ENCODE measurements at regions not wholly inside any gene's neighbourhood (a gene's known extent, or its start where the extent isn't known, plus 50 kb on each side); places are given as distances from the start of the nearest gene placed in this dataset.

GRCh38 chr1:228850141-228851100 is 115.1 kb downstream of the RHOU start:
- no peak for DNase-seq

DNA sequence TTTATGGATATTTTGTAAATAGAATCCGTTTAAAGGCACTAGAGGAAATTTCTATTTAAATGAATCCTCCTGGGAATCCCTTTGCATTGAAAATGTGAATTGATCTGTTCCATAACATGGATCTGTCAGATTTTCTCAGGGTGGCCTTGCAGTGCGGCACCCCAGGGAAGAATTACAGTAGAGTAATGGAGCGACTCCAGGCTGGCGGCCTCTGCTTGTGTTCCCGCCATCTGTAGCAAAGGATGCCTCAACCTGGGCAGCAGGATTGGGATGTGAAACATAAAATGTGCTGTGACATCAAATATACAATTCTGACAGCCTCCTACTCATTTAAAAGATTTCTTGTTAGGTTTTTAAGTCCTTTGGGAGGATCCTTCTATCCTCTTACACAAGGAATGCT is 115.9 kb downstream of the RHOU start:
- no peak for DNase-seq

DNA sequence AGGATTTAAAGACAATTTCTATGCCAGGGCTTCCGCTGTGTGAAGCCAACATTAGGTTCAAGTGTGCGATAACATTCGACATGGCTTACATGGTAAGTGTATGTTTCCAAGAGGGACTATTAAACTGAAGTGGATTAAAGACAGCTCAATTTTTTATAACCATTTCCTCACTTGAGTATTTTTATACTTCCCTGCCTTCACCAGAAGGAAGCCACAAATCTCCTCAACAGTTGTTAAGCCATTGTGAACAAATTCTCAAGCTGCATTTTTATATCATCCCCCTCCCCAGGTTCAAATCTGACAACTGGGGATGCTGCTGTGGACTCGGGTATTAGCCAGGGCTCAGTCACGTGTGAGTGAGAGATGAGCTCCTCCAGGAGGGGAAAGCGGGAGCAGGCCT is 116.3 kb downstream of the RHOU start:
- peak; percentile 15 for DNase-seq

DNA sequence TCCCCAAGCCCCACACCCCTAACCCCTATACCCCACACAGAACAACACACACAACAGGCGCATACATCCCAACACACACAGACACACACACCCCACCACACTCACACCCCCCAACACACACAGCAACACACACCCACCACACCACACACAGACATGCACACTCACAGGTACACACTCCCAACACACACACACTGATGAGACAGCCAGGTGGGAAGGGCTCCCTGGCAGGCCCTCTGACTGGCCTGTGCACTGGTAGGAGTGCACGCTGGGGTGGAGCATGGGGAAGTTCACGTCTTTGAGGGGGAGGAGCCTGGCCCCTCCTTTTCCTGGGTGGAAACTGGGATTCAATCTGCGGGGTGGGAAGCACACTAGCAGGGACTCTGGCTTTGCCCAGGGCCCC is 116.7 kb downstream of the RHOU start:
- DNase-seq, result no peak

DNA sequence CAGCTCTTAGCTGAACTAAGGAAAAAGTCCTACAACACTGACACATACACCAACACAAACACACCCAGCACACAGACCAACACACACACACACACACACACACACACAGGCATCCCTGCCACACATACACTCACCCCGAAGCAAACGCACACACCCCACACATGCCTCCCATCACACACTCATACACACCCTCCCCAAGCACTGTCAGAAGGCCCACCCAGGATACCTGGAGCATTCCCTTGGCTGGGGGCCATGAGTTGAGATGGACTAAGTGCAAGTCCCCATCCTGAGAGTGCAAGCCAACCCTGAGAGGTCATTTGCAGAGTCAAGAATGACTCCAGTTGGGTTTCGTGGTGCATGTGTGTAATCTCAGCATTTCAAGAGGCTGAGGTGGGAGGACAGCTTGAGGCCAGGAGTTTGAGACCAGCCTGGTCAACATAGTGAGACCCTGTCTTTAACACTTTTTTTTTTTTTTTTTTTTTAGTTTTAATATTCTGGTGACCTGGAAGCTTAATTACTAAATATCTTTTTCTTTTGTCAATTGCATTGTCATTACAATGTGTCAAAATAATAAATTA is 117.3 kb downstream of the RHOU start:
- no peak for DNase-seq

DNA sequence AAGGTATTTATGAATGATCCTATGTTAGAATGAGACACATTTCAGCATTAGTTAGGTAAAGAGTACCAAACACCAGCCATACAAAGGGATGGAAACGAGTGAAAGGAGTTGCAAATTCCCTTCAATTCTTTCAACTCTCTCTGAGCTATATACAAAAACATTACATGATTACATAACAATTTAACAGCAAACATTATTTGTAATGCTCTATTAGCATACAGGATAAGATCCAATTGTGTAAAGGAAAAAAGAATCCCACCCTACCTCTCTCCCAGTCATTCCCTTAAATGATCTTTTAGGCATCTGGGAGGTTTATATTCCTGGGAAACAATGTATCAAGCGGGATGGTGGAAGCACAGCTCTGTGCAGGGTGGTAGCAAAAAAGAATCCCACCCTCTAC is 117.9 kb downstream of the RHOU start:
- DNase-seq, result no peak

DNA sequence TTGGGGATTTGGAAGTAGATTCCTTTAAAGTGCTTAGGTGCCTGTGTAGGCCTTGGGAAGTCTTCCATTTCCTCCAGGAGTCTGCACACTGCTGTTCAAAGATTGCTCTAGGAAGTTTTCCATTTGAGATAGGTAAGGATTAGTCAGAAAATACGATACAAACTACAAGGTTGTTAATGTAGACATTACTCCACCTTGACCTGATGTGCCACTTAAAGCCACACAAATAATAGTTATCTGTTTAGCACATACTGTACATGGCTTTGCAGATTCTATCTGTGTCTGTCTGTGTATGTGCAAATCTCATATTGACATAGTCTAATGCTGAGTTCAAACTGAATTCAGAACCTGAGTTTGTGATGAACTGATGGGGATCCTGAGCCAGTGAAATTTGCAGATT is 118.4 kb downstream of the RHOU start:
- DNase-seq, result no peak

DNA sequence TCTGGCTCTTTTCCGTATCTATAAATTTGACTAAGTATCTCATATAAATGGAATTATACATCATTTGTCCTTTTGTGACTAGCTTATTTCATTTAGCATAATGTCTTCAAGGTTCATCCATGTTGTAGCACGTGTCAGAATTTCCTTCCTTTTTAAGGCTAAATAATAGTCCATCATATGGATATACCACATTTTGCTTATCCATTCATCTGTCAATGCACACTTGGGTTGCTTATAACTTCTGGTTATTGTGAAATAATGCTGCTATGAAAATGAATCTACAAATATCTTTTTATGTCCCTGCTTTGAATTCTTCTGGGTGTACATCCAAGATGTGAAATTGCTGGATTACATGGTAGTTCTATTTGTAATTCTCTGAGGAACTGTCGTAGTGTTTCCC is 119.6 kb downstream of the RHOU start:
- no peak for DNase-seq

GRCh38 chr1:228857611-228858010 is 122.3 kb downstream of the RHOU start:
- no peak for DNase-seq

DNA sequence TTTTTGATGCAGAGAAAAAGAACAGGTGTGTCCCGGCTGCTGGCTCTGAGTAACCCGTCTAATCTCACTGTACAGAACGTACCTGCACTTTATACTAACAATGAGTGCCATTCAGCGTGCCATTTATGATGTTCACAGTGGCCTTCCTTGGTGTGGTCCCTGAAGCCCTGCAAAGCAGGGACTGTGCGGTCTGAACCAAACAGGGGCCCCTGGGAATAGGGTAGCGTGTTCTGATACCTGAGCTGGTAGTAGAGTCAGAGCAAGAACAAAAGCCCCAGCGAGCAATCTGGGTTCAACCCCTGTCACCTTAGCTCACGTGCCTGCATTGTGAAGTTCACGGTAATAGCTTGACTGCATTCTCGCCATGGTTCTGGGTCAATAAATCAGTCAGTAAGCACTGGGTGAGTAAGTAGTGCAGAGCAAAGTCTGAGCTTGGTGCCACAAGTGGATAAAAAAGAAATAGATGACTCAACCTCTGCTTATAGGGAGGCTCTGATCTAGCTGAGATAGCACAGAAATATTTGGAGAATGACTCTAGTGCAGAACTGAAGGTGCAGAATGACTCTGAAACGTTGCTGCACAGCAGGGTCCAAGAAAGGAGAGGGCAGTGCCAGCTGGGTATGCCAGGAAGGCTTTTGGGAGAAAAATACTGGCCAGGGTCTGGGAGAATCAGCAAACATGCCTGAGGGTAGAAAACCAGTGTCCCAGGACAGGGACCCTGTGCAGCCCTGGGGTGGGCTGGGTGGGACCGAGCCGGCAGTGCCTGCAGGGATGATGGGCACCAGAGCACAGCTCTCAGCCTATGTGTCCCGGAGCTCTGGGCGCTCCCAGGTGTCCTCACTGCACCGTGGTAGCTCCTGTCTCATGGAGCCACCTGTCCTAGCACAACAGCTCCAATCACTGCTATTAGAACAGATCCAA is 125.9 kb downstream of the RHOU start:
- no peak for DNase-seq

- no peak for DNase-seq
Observed at GRCh38 chr1:228861832-228862180, 126.5 kb downstream of the RHOU start.

GRCh38 chr1:228862542-228863505 is 127.5 kb downstream of the RHOU start:
- DNase-seq, result no peak

- DNase-seq, result no peak
Observed at GRCh38 chr1:228863776-228864175, 128.5 kb downstream of the RHOU start.

DNA sequence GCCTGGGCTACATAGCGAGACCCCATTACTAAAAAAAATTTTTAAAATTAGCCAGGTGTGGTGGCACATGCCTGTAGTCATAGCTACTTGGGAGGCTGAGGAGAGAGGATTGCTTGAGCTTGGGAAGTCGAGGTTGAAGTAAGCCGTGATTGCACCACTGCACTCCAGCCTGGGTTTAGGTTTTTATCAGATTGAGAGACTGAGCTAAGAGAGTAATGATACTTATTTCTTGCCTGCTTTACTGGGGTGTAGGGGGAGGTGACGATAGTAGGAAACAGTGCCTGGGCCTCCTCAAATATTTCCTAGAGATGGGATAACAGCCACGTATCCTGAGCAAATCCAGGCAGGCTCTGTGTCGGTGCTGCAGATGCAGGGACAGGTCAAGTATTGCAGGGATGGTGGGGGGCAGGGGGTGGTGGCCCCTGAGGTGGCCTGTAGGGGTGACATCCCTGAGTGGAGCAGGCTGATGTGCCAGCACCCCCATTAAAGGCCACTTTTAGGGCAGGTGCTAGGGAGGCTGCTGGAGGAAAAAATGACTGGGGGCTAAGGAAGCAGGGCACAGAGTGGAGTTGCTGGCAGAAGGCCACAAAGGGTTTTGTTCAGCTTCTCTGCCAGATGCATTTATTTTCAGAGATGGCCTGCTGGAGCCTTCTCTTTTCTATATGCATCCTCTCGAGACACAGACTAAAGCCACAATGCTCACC is 130.5 kb downstream of the RHOU start:
- DNase-seq, result no peak

DNA sequence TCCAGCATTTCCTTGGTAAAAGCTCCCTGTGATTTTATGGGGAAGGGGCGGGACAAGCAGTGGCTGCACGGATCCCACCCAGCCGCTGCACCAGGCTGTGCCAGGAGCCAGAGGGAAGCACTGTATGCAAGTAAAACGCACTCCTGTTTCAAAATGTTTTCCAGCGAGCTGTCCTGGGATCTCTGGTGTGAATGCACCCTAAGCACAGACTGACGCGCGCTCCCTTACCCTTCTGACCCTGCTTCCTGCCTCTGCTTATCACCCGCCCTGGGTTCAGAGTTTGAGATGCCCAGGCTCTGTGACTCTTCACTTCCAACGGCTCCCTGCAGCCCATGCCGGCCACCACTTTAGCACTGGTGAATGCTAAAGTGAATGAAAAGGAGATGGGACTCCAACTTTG is 131.2 kb downstream of the RHOU start:
- DNase-seq, result no peak

DNA sequence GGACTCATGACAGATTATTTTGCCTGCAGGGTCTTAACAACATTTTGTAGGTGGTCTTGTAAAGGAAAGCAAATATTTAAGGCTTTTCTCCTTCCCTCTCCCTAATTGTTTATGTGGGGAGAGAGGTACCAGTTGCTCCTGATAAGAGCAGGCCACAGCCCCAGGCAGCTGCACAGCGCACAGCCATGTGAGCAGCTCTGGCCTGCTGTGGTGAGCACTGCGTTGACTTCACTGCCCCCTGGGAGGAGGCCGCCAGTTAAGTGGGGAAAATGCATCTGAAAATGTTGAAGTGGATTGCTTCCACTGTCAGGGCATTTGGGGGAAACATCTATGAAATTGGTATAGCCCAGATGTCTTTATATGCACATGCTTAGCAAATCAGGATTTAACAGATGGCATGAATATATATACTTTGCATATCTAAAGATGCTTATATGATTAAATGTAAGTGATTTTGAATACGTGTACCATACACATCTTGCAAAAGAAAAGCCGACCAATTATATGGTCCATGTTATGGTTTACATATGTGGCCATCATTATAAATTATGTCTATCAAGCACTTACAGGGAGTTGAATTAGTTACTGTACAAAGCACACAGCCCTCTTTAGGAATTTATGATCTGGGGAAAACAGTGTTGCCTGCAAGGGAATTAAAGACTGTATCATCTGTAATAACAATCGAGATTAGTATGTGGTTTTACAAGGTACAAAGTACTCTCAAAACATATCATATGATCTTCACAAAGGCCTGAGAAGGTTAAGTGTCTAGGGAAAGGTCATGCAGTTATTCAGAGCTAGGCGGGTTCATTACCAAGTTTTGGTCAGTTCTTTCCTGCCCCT is 132.1 kb downstream of the RHOU start:
- no peak for DNase-seq

DNA sequence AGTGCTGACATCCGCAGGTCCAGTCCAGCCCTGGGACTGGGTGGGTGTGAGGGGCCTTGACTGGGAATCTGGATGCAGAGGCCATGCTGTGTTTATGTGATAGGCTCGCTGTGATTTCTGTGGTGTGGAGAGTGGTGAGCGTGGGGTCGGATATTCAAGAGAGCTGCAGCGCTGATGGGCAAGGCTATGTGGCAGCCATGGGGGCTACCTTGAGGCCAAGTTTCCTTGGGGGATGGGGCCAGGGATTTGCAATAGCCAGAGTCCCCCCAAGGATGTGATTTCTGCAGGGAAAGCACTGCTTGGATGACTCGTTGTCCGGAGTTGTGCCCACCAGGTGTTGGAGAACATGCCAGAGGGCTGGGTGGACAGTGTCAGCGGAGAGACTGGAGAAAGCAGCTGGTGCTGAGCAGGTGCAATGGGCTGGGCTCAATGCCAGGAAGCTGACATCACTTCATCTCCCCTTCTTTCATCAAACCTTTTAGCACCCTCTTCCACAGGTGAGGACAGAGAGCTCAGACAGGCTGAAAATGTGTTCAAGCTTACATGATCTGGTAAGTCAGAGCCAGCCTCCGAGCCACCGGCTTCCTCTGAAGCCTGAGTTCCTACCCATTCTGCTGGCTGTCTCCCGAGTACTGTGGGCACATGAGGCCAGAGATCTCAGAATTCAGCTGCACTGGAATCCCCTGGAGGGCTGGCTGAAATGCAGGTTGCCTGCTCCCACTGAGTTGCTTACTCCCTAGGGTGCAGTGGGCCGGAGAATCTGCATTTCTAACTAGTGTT is 132.9 kb downstream of the RHOU start:
- DNase-seq, result no peak

- DNase-seq, result no peak
Observed at GRCh38 chr1:228868731-228869024, 133.4 kb downstream of the RHOU start.

DNA sequence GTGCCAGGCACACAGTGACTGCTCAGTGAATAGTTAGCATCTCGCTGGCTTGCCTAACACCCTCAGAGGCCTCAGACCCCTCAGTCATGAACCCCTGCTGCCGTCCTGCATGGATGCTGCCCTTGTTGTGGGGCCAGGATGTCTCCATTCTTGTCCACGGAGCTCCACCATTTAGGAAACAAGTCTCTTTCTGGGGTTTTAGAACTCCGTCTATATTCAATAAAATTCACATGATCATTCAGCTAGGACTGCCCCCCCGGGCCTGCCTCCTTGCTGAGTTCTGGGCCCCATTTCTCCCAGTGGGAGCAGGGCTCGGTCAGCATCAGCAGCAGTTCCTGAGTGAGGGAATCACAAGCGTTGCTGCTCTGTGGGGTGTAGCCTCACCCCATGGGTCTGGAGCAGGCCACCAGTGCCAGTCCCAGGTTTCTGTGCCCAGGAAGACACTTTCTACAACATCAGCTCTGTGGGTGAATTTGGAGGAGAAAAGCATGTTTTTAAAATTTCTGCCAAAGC is 134.1 kb downstream of the RHOU start:
- DNase-seq, result no peak
